GM10847 (cell line): ENCODE measurements at regions not wholly inside any gene's neighbourhood (a gene's known extent, or its start where the extent isn't known, plus 50 kb on each side); places are given as distances from the start of the nearest gene placed in this dataset.

Source experiments
- POLR2A ChIP-seq: IDR thresholded peaks from 2 replicates; pipeline ENCODE4 v1.6.1; 2011; ENCODE audit not compliant: insufficient read length; ENCODE audit errors: extremely low read depth

GRCh38 chr2:64910523-64910922, 78.7 kb upstream of the SLC1A4 start:
- no peak for TF ChIP-seq POLR2A

GRCh38 chr2:64910972-64911433, 78.2 kb upstream of the SLC1A4 start:
- no peak for TF ChIP-seq POLR2A

- TF ChIP-seq POLR2A, result no peak
These were observed 75.8 kb upstream of the SLC1A4 start for GRCh38 chr2:64913357-64913869.

- TF ChIP-seq POLR2A, result no peak
These were observed 75.0 kb upstream of the SLC1A4 start for GRCh38 chr2:64914247-64914646.

- no peak for TF ChIP-seq POLR2A
These were observed 74.3 kb upstream of the SLC1A4 start for GRCh38 chr2:64914735-64915509.

GRCh38 chr2:64915510-64915900, 73.7 kb upstream of the SLC1A4 start:
- no peak for TF ChIP-seq POLR2A

- no peak for TF ChIP-seq POLR2A
These were observed 70.8 kb upstream of the SLC1A4 start for GRCh38 chr2:64918220-64918886.

- no peak for TF ChIP-seq POLR2A
These were observed 69.9 kb upstream of the SLC1A4 start for GRCh38 chr2:64919261-64919660.

GRCh38 chr2:64922482-64923384, 66.5 kb upstream of the SLC1A4 start:
- no peak for TF ChIP-seq POLR2A

GRCh38 chr2:64923385-64923710, 65.9 kb upstream of the SLC1A4 start:
- TF ChIP-seq POLR2A, result no peak

- no peak for TF ChIP-seq POLR2A
These were observed 64.8 kb upstream of the SLC1A4 start for GRCh38 chr2:64924170-64924934.

GRCh38 chr2:64928813-64929212, 60.4 kb upstream of the SLC1A4 start:
- no peak for TF ChIP-seq POLR2A

- no peak for TF ChIP-seq POLR2A
These were observed 59.9 kb upstream of the SLC1A4 start for GRCh38 chr2:64929333-64929732.

- TF ChIP-seq POLR2A, result no peak
These were observed 58.9 kb upstream of the SLC1A4 start for GRCh38 chr2:64930258-64930671.
